ENCODE measurements at regions not wholly inside any gene's neighbourhood (a gene's known extent, or its start where the extent isn't known, plus 50 kb on each side); places are given as distances from the start of the nearest gene placed in this dataset.
A peak's percentile ranks its signal among the peaks of the same experiment; 100 is the strongest.

DNA sequence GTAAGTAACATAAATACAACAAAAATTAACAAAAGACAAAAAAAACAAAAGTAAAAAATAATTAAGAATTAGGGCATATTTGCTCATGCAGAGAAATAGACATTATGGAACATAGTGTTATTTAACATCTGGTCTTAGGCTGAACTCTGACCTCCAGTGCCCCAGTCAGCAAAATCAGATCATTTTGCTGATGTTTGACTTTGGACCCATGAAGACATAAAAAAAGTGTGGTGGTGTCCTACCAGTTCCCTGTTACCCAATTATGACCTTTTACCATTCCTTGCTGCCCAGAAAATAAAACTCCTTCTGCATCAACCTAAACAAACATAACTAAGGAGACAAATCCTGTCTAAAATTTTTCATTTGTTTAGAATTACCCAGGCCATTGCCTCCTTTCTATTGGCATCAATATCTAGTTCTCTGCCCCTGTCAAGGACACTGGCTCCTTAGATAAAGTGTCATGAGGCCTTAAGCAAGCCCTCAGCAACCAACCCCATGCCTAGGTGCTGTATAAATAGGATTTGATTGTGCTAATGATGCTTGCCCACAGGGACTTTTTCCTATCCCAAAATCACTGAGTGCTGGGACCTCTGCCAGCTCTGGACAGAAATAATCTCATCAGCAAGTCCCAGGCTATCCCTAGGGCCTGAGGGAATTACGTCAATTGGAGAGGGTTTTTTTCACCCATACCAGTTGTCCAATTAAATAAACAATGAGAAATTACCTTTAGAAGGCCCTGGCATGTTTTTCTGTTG is 334.5 kb upstream of the UMPS start:
- Mint-ChIP-seq H3K27ac (no peak overlapping the region), H3K9me3 (no peaks in the 10 kb centered on the region)
- DNase-seq: no peak

DNA sequence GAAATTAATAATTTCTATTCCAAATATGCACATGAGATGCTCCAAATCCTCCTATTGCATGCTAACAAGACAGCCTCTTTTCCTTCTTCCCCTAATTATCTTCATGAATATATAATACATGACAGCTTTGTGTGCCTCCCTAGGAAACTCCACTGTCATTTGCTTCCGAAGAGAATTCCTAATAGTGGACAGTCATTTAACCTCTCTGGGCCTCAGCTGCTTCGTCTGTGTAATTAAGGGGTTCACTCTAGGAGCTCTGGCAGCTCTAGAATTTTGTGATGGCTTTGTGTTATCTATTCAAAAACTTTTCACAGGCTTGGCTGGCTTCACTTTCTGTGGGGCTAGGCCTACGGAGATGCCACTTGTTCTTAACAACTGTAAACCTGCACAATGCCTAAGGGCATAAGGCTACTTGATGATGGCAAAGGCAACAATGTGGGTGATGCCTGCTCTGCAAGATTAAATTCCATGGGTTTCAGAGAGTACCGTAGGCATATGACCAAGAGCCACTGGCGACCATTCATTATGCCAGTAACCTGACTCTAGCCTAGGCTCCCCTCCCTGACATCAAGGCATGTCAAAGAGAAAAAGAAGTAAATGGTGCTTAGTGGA is 333.8 kb upstream of the UMPS start:
- TF ChIP-seq, protein P1, sequence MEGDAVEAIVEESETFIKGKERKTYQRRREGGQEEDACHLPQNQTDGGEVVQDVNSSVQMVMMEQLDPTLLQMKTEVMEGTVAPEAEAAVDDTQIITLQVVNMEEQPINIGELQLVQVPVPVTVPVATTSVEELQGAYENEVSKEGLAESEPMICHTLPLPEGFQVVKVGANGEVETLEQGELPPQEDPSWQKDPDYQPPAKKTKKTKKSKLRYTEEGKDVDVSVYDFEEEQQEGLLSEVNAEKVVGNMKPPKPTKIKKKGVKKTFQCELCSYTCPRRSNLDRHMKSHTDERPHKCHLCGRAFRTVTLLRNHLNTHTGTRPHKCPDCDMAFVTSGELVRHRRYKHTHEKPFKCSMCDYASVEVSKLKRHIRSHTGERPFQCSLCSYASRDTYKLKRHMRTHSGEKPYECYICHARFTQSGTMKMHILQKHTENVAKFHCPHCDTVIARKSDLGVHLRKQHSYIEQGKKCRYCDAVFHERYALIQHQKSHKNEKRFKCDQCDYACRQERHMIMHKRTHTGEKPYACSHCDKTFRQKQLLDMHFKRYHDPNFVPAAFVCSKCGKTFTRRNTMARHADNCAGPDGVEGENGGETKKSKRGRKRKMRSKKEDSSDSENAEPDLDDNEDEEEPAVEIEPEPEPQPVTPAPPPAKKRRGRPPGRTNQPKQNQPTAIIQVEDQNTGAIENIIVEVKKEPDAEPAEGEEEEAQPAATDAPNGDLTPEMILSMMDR (IDR thresholded peaks at IDR 0.05): no peak
- Mint-ChIP-seq H3K4me3 (no peak overlapping the region), H3K27me3 (ENCODE audit: low read depth, poor library complexity) (no peaks in the 10 kb centered on the region)

More for the DNA sequence above, 334.5 kb upstream of the UMPS start:
- Mint-ChIP-seq H3K4me3 (no peak overlapping the region), H3K27me3 (ENCODE audit: low read depth, poor library complexity) (no peaks in the 10 kb centered on the region), H3K36me3 (ENCODE audit: low read depth) (peaks cover 59% of the 10 kb centered on the region), H3K4me1 (peaks cover 14% of the 10 kb centered on the region)
- TF ChIP-seq, protein P1 (IDR thresholded peaks at IDR 0.05): no peak

DNA sequence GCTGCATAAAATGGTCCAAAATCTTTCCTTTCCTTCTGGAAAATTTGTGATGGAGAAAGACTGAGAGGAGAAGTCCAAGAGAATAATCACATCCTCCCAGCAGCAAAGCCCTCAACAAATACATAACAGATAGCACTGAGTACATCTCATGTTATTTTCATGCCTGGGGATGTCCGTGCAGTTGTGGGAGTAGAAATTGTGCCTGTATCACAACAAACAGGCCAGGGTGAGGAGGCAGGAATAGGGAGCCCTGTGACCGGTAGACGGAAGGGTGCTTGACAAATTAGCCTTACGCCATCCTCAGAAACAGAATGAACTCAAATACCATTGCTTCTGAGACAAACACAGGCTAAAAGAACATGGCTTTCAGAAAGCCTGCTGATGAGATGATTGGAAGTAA is 333.2 kb upstream of the UMPS start:
- H3K4me3 Mint-ChIP-seq: no peak overlapping the region
- peaks cover 15% of the 10 kb centered on the region for H3K4me1 Mint-ChIP-seq
- TF ChIP-seq, protein P1 (IDR thresholded peaks at IDR 0.05): no peak
- H3K9me3 Mint-ChIP-seq: no peaks in the 10 kb centered on the region
- no peak for DNase-seq
- no peaks in the 10 kb centered on the region for H3K27me3 Mint-ChIP-seq (ENCODE audit: low read depth, poor library complexity)
- H3K36me3 Mint-ChIP-seq (ENCODE audit: low read depth): peaks cover 60% of the 10 kb centered on the region
- H3K27ac Mint-ChIP-seq: no peak overlapping the region

More for the DNA sequence above, 333.8 kb upstream of the UMPS start:
- peaks cover 55% of the 10 kb centered on the region for H3K36me3 Mint-ChIP-seq (ENCODE audit: low read depth)
- H3K4me1 Mint-ChIP-seq: peaks cover 9% of the 10 kb centered on the region
- no peak for DNase-seq
- no peak overlapping the region for H3K27ac Mint-ChIP-seq
- H3K9me3 Mint-ChIP-seq: no peaks in the 10 kb centered on the region

DNA sequence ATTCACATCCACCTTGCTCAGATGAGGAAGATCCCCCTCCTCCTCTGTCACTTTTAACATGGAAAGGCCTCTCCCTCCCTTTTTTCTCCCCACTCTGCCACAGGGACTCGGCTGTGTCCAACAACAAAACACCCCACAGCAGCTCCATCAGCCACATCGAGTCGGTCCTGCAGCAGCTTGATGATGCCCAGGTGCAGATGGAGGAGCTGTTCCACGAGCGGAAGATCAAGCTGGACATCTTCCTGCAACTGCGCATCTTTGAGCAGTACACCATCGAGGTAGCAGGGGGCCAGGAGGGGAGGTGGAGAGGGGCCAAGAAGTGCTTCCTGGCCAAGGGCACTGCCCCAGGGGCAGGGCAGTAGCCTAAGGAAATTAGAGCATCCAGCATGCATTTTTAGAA is 331.7 kb upstream of the UMPS start:
- no peak overlapping the region for H3K27ac Mint-ChIP-seq
- H3K27me3 Mint-ChIP-seq (ENCODE audit: low read depth, poor library complexity): no peaks in the 10 kb centered on the region
- DNase-seq: no peak
- H3K4me1 Mint-ChIP-seq: peaks cover 19% of the 10 kb centered on the region
- H3K36me3 Mint-ChIP-seq (ENCODE audit: low read depth): peaks cover 70% of the 10 kb centered on the region
- no peak overlapping the region for H3K4me3 Mint-ChIP-seq
- no peaks in the 10 kb centered on the region for H3K9me3 Mint-ChIP-seq
- TF ChIP-seq, protein P1 (IDR thresholded peaks at IDR 0.05): no peak

DNA sequence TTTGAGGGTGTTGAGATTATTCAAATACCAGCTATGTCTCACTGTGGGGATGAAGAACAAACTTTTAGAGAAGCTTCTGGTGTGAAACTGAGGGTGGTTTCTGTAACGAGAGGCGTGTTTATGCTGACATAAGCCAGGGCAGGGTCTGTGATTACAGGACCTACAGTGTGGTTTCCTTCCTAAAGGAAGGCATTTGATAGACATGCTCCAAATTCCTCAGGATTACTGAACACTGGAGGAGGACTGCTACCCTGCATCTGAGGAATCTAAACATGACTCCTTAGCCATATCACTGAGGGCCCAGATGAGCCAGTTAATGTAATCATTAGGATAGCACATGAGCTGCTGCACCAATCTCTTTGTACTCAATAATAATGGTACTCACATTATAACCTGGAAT is 328.4 kb upstream of the UMPS start:
- Mint-ChIP-seq H3K27ac (peak overlapping the region; percentile 37), H3K4me3 (no peak overlapping the region), H3K9me3 (no peaks in the 10 kb centered on the region), H3K36me3 (ENCODE audit: low read depth) (peaks cover 69% of the 10 kb centered on the region), H3K27me3 (ENCODE audit: low read depth, poor library complexity) (no peaks in the 10 kb centered on the region), H3K4me1 (peaks cover 13% of the 10 kb centered on the region)
- TF ChIP-seq, protein P1 (IDR thresholded peaks at IDR 0.05): no peak
- DNase-seq: no peak

DNA sequence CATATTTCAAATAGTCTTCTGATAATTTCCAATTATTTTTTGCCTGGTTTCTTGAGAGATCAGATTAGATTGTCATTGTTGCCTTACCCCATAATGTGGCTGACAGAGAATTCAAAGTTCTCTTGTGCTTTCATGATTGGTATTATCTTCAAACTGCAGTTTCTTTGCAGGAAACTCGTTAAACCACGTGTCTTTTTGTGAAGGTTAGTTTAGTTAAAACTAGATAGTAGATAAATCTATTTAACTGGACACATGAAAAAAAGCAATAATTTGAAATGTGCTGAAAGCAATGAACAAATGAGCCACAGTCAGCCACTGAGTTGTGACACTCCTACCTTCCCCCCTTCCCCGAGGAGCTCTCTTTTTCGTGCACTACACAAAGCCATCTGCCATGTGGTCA is 327.5 kb upstream of the UMPS start:
- Mint-ChIP-seq H3K4me1 (peaks cover 11% of the 10 kb centered on the region), H3K36me3 (ENCODE audit: low read depth) (peaks cover 66% of the 10 kb centered on the region), H3K4me3 (no peak overlapping the region), H3K27ac (no peak overlapping the region), H3K27me3 (ENCODE audit: low read depth, poor library complexity) (no peaks in the 10 kb centered on the region), H3K9me3 (no peaks in the 10 kb centered on the region)
- DNase-seq: no peak
- TF ChIP-seq, protein P1 (IDR thresholded peaks at IDR 0.05): no peak

Measured in nephron progenitor cell (in vitro differentiated cells).